HG03196 (cell line): ENCODE measurements at regions not wholly inside any gene's neighbourhood (a gene's known extent, or its start where the extent isn't known, plus 50 kb on each side); places are given as distances from the start of the nearest gene placed in this dataset.

ENCODE experiments used
- ATAC-seq: cut with Tn5 transposase; IDR thresholded peaks from one replicate; pipeline ENCODE4 v1.9.1; 2021; ENCODE audit not compliant: unreplicated experiment

- ATAC-seq = no peak
Measured at GRCh38 chr12:81963026-81963425, 203.9 kb upstream of the PPFIA2 start.

DNA sequence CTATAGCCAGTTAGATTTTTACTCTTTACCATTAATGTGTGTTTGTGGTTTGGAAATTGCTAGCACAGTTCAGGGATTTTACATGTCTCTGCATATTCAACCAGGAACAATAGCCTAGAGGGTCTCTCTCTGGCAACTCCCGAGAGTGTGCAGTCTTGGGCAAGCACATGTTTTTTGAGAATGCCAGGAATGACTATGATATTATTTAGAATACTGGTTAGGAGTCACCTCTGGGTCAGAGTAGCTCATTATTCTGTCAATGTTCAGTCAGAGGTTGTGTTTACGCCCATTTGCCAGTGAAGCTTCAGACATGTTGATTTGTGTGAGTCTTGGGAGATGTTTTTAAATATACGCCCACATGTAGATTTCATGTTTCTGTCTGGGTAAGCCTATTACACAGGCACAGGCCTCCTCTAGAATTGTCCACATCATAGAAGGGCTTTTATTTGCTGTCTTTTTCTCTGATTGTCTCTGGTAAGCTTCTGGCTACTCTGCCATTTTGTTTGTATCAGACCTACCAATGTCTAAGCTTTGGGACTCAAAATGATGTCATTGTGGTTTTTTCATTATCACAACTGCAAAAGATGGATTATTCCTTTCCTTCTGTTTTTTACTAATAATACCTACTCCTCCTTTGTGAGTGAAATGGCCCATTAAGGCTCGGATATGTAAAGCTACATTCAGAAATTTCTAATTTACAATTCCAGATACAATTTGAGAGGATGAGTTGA lies 203.1 kb upstream of the PPFIA2 start:
- no peak for ATAC-seq

DNA sequence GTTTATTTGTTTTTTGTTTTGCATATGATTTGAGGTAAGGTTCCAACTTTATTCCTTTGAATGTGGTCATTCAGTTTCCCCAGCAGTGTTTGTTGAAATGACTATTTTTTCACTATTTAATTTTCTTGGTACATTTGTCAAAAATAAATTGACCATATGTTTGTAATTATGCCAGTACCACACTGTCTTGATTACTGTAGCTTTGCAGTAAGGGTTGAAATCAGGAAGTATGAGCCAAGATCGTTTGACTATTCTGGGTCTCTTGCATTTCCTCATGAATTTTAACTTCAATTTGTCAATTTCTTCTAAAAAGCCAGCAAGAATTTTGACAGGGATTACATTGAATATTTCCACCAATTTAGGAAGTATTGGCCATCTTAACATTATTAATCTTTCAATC lies 199.3 kb upstream of the PPFIA2 start:
- ATAC-seq = no peak

DNA sequence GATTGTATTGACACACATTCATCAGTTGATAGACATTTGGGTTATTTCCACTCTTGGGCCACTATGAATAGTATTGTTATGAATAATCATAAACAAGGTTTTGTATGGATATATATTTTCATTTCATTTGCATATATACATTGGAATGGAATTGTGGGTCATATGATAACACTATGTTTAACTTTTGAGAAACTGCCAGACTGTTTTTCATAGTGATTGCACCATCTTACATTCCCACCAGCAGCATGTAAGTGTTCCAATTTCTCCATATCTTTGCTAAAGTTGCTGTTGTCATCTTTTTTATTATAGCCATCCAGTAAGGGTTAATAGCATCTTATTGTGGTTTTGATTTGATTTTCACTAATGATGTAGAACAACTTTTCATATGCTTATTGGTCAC lies 198.5 kb upstream of the PPFIA2 start:
- ATAC-seq = no peak

GRCh38 chr12:81956468-81956860 lies 197.3 kb upstream of the PPFIA2 start:
- ATAC-seq = no peak

DNA sequence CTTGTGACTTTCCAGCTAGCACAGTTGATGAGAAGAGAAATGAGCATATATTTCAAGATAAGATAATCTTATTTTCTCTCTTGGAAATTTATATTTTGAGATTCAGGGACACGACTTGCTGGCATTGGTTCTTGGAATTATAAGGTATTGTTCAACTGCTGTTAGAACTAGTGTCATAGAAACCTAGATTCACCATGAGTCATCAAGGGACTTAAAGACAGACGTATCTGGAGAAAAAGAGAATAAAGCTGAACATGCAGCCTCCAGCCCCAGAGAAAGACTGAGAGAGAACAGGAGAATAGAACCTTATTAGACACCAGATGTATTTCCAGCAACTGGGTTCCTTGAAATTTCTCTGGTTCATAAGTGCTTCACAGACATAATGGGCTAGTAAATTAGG lies 194.4 kb upstream of the PPFIA2 start:
- ATAC-seq = no peak

- ATAC-seq = no peak
Measured at GRCh38 chr12:81950871-81951270, 191.7 kb upstream of the PPFIA2 start.

- no peak for ATAC-seq
Measured at GRCh38 chr12:81949841-81950308, 190.7 kb upstream of the PPFIA2 start.

DNA sequence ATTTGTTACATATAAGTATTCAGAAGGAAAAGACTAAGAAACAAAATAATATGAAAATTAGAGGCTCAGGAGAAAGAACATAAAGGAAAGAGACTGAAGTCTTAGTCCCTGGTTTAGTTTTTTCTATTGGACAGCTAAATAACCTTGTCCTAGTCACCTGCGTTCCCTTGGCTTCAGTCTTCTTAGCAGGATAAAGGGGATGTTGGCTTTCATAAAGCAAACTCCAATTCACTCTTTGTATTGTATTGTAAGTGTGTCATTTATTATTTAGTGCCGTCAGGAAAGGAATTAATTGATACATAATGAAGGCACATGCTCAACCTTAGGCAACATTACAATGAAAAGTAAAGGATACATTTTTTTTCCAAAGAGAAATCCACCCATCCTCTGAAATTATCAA lies 190.3 kb upstream of the PPFIA2 start:
- no peak for ATAC-seq

GRCh38 chr12:81944886-81945285 lies 185.7 kb upstream of the PPFIA2 start:
- ATAC-seq = no peak

DNA sequence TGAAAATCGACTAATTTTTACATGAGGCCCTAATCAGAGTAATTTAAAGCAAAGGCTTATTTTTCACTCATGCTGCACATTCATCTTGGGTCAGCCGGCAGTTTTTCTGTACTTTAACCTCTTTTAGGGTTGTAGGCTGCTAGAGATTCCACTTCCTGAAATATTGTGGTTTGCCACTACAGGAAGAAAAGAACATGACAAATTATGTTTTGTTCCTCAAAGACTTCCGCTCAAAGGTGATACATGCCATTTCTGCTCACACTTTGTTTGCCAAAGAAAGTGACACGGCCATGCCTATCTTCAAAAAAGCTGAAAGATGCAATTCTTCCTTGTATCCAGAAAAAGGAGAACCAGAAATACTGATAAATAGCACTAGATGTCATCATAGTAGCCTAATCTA lies 183.4 kb upstream of the PPFIA2 start:
- peak; percentile 86 for ATAC-seq

- ATAC-seq = no peak
Measured at GRCh38 chr12:81930037-81930436, 170.9 kb upstream of the PPFIA2 start.

DNA sequence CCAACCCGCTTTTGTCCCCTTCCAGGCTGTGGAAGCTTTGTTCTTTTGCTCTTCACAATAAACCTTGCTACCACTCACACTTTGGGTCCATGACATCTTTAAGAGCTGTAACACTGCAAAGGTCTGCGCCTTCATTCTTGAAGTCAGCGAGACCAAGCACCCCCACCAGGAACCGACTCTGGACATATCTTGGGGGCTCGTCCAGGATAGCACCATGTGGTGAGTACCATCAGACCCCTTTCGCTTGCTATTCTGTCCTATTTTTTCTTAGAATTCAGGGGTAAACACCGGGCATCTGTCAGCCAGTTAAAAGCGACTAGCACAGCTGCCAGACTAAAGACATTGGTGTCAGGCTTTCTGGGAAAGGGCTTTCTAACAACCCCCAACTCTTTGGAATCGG lies 137.6 kb upstream of the PPFIA2 start:
- ATAC-seq = no peak

DNA sequence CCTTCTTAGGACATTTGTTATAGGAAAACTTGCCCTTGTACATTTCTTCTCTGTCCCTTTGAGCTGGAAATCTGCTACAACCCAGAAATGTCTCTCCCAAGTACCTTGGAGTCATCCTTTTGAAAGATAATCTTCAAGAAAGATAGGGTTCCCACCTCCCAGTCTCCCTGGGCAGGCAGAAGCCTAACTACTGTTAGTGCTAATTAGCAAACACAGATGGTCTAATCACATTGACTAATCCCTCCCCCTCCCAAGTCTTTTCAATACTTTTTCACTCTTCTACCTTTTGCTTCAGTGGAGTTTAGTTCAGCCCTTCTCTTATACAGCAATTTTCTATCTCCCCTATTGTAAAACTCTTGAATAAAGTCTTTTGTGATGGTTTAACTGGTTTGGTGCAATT lies 129.8 kb upstream of the PPFIA2 start:
- ATAC-seq = no peak

GRCh38 chr12:81888106-81888740 lies 129.1 kb upstream of the PPFIA2 start:
- no peak for ATAC-seq

- ATAC-seq = no peak
Measured at GRCh38 chr12:81874586-81874985, 115.4 kb upstream of the PPFIA2 start.

GRCh38 chr12:81874166-81874565 lies 115.0 kb upstream of the PPFIA2 start:
- ATAC-seq = no peak

- ATAC-seq = no peak
Measured at GRCh38 chr12:81872400-81872799, 113.2 kb upstream of the PPFIA2 start.

DNA sequence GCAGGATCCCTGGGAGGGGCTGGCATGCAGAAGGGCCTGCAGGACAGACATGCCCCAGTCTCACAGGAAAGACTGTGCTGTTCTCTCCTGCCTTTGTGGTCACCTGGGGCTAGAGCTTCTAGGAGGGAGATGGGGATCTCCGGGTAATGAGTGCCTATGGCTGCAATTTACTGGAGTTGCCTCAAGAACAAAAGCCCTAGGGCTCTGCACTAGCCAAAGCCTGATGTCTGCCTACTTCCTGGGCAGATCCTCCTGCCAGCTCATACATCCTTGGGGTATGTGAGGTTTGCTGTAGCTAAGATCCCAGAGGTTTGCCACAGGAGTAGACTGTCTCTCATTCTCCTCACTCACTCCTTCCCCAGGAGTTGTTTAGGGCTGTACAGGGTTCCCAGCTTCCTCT lies 106.9 kb upstream of the PPFIA2 start:
- no peak for ATAC-seq

GRCh38 chr12:81863406-81863805 lies 104.3 kb upstream of the PPFIA2 start:
- ATAC-seq = no peak

DNA sequence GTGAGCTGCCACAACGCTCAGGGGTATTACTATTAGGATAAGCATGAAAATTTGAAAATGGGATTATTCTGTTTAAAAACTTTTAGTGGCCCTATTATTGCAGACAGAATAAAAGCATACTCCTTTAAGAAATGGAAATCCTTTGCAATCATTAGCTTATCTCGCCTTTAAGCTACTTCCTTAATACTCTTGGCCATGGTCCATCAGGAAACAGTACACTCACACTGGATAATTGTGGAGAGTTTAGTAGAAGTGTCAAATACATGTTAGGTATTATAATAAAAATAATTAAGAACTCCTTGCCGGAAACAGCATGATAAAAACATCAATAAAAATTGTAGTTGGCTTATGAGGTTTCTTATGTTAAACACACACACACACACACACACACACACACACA lies 100.4 kb upstream of the PPFIA2 start:
- no peak for ATAC-seq

- ATAC-seq = no peak
Measured at GRCh38 chr12:81843599-81843998, 84.4 kb upstream of the PPFIA2 start.

GRCh38 chr12:81835783-81836182 lies 76.6 kb upstream of the PPFIA2 start:
- no peak for ATAC-seq
